ENCODE measurements at regions not wholly inside any gene's neighbourhood (a gene's known extent, or its start where the extent isn't known, plus 50 kb on each side); places are given as distances from the start of the nearest gene placed in this dataset.
"Not testable (repeated sequence)": the region's sequence is repeated elsewhere in the genome, so short reads cannot be mapped to it uniquely, and the experiment has no call there.

- Mint-ChIP-seq H3K36me3 (no peaks in the 10 kb centered on the region), H3K4me1 (no peaks in the 10 kb centered on the region), H3K27me3 (ENCODE audit: low read depth in 3 of 3) (peaks cover 0 to 2% (median 0%) of the 10 kb centered on the region in 3 donors), H3K9me3 (peaks cover 0 to 5% (median under 1%) of the 10 kb centered on the region in 6 donors), H3K4me3 (no peak overlapping the region), H3K27ac (no peak overlapping the region)
- DNase-seq = no peak
These were observed 245.1 kb upstream of the C9orf72 start for GRCh38 chr9:27818348-27818747.

- H3K4me3 Mint-ChIP-seq = no peak overlapping the region
- H3K9me3 Mint-ChIP-seq = peaks cover 0 to 8% (median 1%) of the 10 kb centered on the region in 6 donors
- peaks cover 0 to 2% (median 0%) of the 10 kb centered on the region in 3 donors for H3K27me3 Mint-ChIP-seq (ENCODE audit: low read depth in 3 of 3)
- no peaks in the 10 kb centered on the region for H3K36me3 Mint-ChIP-seq
- DNase-seq = no peak
- no peaks in the 10 kb centered on the region for H3K4me1 Mint-ChIP-seq
- no peak overlapping the region for H3K27ac Mint-ChIP-seq
These were observed 255.6 kb upstream of the C9orf72 start for GRCh38 chr9:27828908-27829307.

GRCh38 chr9:27829621-27830020 is 256.3 kb upstream of the C9orf72 start:
- no peaks in the 10 kb centered on the region for H3K4me1 Mint-ChIP-seq
- no peak for DNase-seq
- peaks cover 0 to 8% (median 3%) of the 10 kb centered on the region in 6 donors for H3K9me3 Mint-ChIP-seq
- peaks cover 0 to 2% (median 0%) of the 10 kb centered on the region in 3 donors for H3K27me3 Mint-ChIP-seq (ENCODE audit: low read depth in 3 of 3)
- H3K27ac Mint-ChIP-seq = no peak overlapping the region
- H3K36me3 Mint-ChIP-seq = no peaks in the 10 kb centered on the region
- H3K4me3 Mint-ChIP-seq = no peak overlapping the region

GRCh38 chr9:27832108-27832507 is 258.8 kb upstream of the C9orf72 start:
- H3K4me1 Mint-ChIP-seq; H3K27ac Mint-ChIP-seq; H3K4me3 Mint-ChIP-seq; DNase-seq; H3K36me3 Mint-ChIP-seq; H3K27me3 Mint-ChIP-seq (ENCODE audit: low read depth in 3 of 3): not testable (repeated sequence)
- peaks cover 0 to 12% (median 5%) of the 10 kb centered on the region in 6 donors for H3K9me3 Mint-ChIP-seq

GRCh38 chr9:27835286-27835685 is 262.0 kb upstream of the C9orf72 start:
- peaks cover 0 to 4% (median 0%) of the 10 kb centered on the region in 3 donors for H3K27me3 Mint-ChIP-seq (ENCODE audit: low read depth in 3 of 3)
- H3K4me1 Mint-ChIP-seq = no peaks in the 10 kb centered on the region
- DNase-seq = no peak
- H3K27ac Mint-ChIP-seq = no peak overlapping the region
- H3K9me3 Mint-ChIP-seq = peaks cover 5 to 12% (median 6%) of the 10 kb centered on the region in 6 donors
- H3K36me3 Mint-ChIP-seq = peaks cover 0 to 3% (median 0%) of the 10 kb centered on the region in 3 donors
- no peak overlapping the region for H3K4me3 Mint-ChIP-seq

- Mint-ChIP-seq H3K36me3 (peaks cover 0 to 3% (median 0%) of the 10 kb centered on the region in 3 donors), H3K9me3 (peaks cover 5 to 12% (median 6%) of the 10 kb centered on the region in 6 donors), H3K27ac (no peak overlapping the region), H3K27me3 (ENCODE audit: low read depth in 3 of 3) (peaks cover 0 to 4% (median 0%) of the 10 kb centered on the region in 3 donors), H3K4me3 (no peak overlapping the region), H3K4me1 (no peaks in the 10 kb centered on the region)
- no peak for DNase-seq
These were observed 262.5 kb upstream of the C9orf72 start for GRCh38 chr9:27835746-27836145.

GRCh38 chr9:27836661-27837401 is 263.6 kb upstream of the C9orf72 start:
- H3K4me3 Mint-ChIP-seq = no peak overlapping the region

GRCh38 chr9:27838876-27839275 is 265.6 kb upstream of the C9orf72 start:
- DNase-seq = no peak
- Mint-ChIP-seq H3K27me3 (ENCODE audit: low read depth in 3 of 3) (peaks cover 0 to 2% (median 0%) of the 10 kb centered on the region in 3 donors), H3K9me3 (peaks cover 5 to 17% (median 6%) of the 10 kb centered on the region in 6 donors), H3K4me3 (no peak overlapping the region), H3K4me1 (no peaks in the 10 kb centered on the region), H3K27ac (no peak overlapping the region), H3K36me3 (peaks cover 0 to 3% (median 0%) of the 10 kb centered on the region in 3 donors)

More at GRCh38 chr9:27836661-27837401, 263.6 kb upstream of the C9orf72 start:
- Mint-ChIP-seq H3K27ac (no peak overlapping the region), H3K27me3 (ENCODE audit: low read depth in 3 of 3) (peaks cover 0 to 4% (median 0%) of the 10 kb centered on the region in 3 donors), H3K4me1 (no peaks in the 10 kb centered on the region), H3K9me3 (peaks cover 5 to 14% (median 6%) of the 10 kb centered on the region in 6 donors), H3K36me3 (peaks cover 0 to 3% (median 0%) of the 10 kb centered on the region in 3 donors)
- no peak for DNase-seq

- H3K36me3 Mint-ChIP-seq; H3K4me1 Mint-ChIP-seq; H3K4me3 Mint-ChIP-seq; DNase-seq; H3K27ac Mint-ChIP-seq; H3K27me3 Mint-ChIP-seq (ENCODE audit: low read depth in 3 of 3): not testable (repeated sequence)
- H3K9me3 Mint-ChIP-seq = peaks cover 0 to 17% (median 6%) of the 10 kb centered on the region in 6 donors
These were observed 266.5 kb upstream of the C9orf72 start for GRCh38 chr9:27839767-27840166.

- no peak for DNase-seq
- Mint-ChIP-seq H3K4me3 (no peak overlapping the region), H3K4me1 (no peaks in the 10 kb centered on the region), H3K27me3 (ENCODE audit: low read depth in 3 of 3) (peaks cover 0 to 2% (median 0%) of the 10 kb centered on the region in 3 donors), H3K9me3 (peaks cover 0 to 14% (median 4%) of the 10 kb centered on the region in 6 donors), H3K36me3 (no peaks in the 10 kb centered on the region), H3K27ac (no peak overlapping the region)
These were observed 271.5 kb upstream of the C9orf72 start for GRCh38 chr9:27844797-27845196.

GRCh38 chr9:27847380-27847779 is 274.1 kb upstream of the C9orf72 start:
- no peaks in the 10 kb centered on the region for H3K4me1 Mint-ChIP-seq
- peaks cover 0 to 6% (median 0%) of the 10 kb centered on the region in 3 donors for H3K27me3 Mint-ChIP-seq (ENCODE audit: low read depth in 3 of 3)
- H3K9me3 Mint-ChIP-seq = peaks cover 0 to 14% (median 3%) of the 10 kb centered on the region in 6 donors
- no peak overlapping the region for H3K4me3 Mint-ChIP-seq
- no peaks in the 10 kb centered on the region for H3K36me3 Mint-ChIP-seq
- DNase-seq = no peak
- no peak overlapping the region for H3K27ac Mint-ChIP-seq

- Mint-ChIP-seq H3K27ac (no peak overlapping the region), H3K36me3 (no peaks in the 10 kb centered on the region), H3K27me3 (ENCODE audit: low read depth in 3 of 3) (peaks cover 0 to 6% (median 0%) of the 10 kb centered on the region in 3 donors), H3K4me1 (no peaks in the 10 kb centered on the region), H3K4me3 (no peak overlapping the region), H3K9me3 (peaks cover 0 to 14% (median 2%) of the 10 kb centered on the region in 6 donors)
- DNase-seq = no peak
These were observed 274.5 kb upstream of the C9orf72 start for GRCh38 chr9:27847818-27848217.

- DNase-seq = no peak
- no peak overlapping the region for H3K27ac Mint-ChIP-seq
- H3K4me1 Mint-ChIP-seq = no peaks in the 10 kb centered on the region
- no peak overlapping the region for H3K4me3 Mint-ChIP-seq
- peaks cover 0 to 6% (median 0%) of the 10 kb centered on the region in 3 donors for H3K27me3 Mint-ChIP-seq (ENCODE audit: low read depth in 3 of 3)
- peaks cover 0 to 14% (median 1%) of the 10 kb centered on the region in 6 donors for H3K9me3 Mint-ChIP-seq
- no peaks in the 10 kb centered on the region for H3K36me3 Mint-ChIP-seq
These were observed 275.0 kb upstream of the C9orf72 start for GRCh38 chr9:27848315-27848714.

- DNase-seq = no peak
- H3K36me3 Mint-ChIP-seq = no peaks in the 10 kb centered on the region
- H3K27me3 Mint-ChIP-seq (ENCODE audit: low read depth in 3 of 3) = peaks cover 0 to 6% (median 2%) of the 10 kb centered on the region in 3 donors
- no peaks in the 10 kb centered on the region for H3K4me1 Mint-ChIP-seq
- H3K9me3 Mint-ChIP-seq = peaks cover 1 to 15% (median 2%) of the 10 kb centered on the region in 6 donors
- H3K4me3 Mint-ChIP-seq = no peak overlapping the region
- no peak overlapping the region for H3K27ac Mint-ChIP-seq
These were observed 278.6 kb upstream of the C9orf72 start for GRCh38 chr9:27851858-27852257.
